Heart left ventricle (tissue), 13 donors: ENCODE measurements at regions not wholly inside any gene's neighbourhood (a gene's known extent, or its start where the extent isn't known, plus 50 kb on each side); places are given as distances from the start of the nearest gene placed in this dataset.

Experiments used
- POLR2A ChIP-seq, 2 donors: fragments of 450-650 bp; IDR thresholded peaks; one replicate each; pipeline ENCODE4 v1.6.1; 2017; ENCODE audit warnings: antibody characterized with exemption in 2 of 2, mild to moderate bottlenecking in 2 of 2, moderate library complexity in 2 of 2
- TF ChIP-seq, protein P1 (sequence below), 12 donors: fragments of 200-600 bp; sonication (generic) in 4 of 12; IDR thresholded peaks; one replicate each; pipeline versions ENCODE4 v1.5.0 to v1.8.0; 2018 to 2022; ENCODE audit warnings: antibody characterized with exemption in 12 of 12, mild to moderate bottlenecking in 5 of 12
- donor health status: ischemic (EF 13 %, LVEDD 7.1; RV severe dilation, severe dysfunction).
- donor health status: DM: no; HTN: yes; CAD: no.
- donor health status: DM: no; HTN: no; CAD: no.
- donor health status: ischemic (EF 25% LVEDD 6.9; RV normal size, moderate dysfunction).
- donor health status: ischemic (EF 25% LVEDD 5.7; RV mildly dilated, moderate dysfunction).
- donor health status: ischemic (EF 35%, LVEDD 5.7; RV mildly dilated, moderate dysfunction).
- donor health status: nonischemic (EF 11% LVEDD 7.7; RV severe dilation, severe dysfunction).
- donor health status: DM: yes; HTN: yes; CAD: no.
- donor health status: PGD.
- donor health status: ischemic (EF 29% LVEDD 5.4; RV normal size, mild dysfunction).
- donor health status: nonischemic (EF 23%, LVEDD 6.1; RV moderate dilation, normal function).

GRCh38 chr3:124063197-124063909, 71.4 kb upstream of the ROPN1 start:
- TF ChIP-seq, protein P1, sequence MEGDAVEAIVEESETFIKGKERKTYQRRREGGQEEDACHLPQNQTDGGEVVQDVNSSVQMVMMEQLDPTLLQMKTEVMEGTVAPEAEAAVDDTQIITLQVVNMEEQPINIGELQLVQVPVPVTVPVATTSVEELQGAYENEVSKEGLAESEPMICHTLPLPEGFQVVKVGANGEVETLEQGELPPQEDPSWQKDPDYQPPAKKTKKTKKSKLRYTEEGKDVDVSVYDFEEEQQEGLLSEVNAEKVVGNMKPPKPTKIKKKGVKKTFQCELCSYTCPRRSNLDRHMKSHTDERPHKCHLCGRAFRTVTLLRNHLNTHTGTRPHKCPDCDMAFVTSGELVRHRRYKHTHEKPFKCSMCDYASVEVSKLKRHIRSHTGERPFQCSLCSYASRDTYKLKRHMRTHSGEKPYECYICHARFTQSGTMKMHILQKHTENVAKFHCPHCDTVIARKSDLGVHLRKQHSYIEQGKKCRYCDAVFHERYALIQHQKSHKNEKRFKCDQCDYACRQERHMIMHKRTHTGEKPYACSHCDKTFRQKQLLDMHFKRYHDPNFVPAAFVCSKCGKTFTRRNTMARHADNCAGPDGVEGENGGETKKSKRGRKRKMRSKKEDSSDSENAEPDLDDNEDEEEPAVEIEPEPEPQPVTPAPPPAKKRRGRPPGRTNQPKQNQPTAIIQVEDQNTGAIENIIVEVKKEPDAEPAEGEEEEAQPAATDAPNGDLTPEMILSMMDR (IDR thresholded peaks at IDR 0.05), result no peak
- TF ChIP-seq POLR2A (IDR thresholded peaks at IDR 0.05), result no peak
